Activated naive CD4-positive, alpha-beta T cell treated with anti-CD3 and anti-CD28 coated beads for 36 hours (primary cell): ENCODE measurements at regions not wholly inside any gene's neighbourhood (a gene's known extent, or its start where the extent isn't known, plus 50 kb on each side); places are given as distances from the start of the nearest gene placed in this dataset.
"Not testable (repeated sequence)": the region's sequence is repeated elsewhere in the genome, so short reads cannot be mapped to it uniquely, and the experiment has no call there.

Experiments
- CTCF ChIA-PET: fragments of 350-600 bp; sonication (Branson Sonifier 250); formaldehyde crosslinking; loops from one replicate; lab custom pipeline; 2021; ENCODE audit warnings: antibody characterized with exemption; lab: Charles Lee
- DNase-seq: peaks from one replicate; pipeline ENCODE4 v3.0.0-alpha.2; 2020
- H3K27ac Mint-ChIP-seq: one replicate; pipeline ENCODE4 v1.8.0; 2021; ENCODE audit warnings: mild to moderate bottlenecking, mixed read lengths
- H3K27me3 Mint-ChIP-seq: one replicate; pipeline ENCODE4 v1.8.0; 2021; ENCODE audit warnings: low read depth, mixed read lengths
- H3K36me3 Mint-ChIP-seq: one replicate; pipeline ENCODE4 v1.8.0; 2021; ENCODE audit warnings: low read depth, mixed read lengths
- H3K4me1 Mint-ChIP-seq: one replicate; pipeline ENCODE4 v1.8.0; 2021; ENCODE audit warnings: low read depth, mixed read lengths
- H3K4me3 Mint-ChIP-seq: one replicate; pipeline ENCODE4 v1.8.0; 2021; ENCODE audit warnings: mild to moderate bottlenecking, moderate library complexity, mixed read lengths
- H3K9me3 Mint-ChIP-seq: one replicate; pipeline ENCODE4 v1.8.0; 2021; ENCODE audit warnings: mixed read lengths
- intact Hi-C: fragments of 100-400 bp; cut with micrococcal nuclease; formaldehyde crosslinking; loops from one replicate; pipeline ENCODE4 v1.15.1; 2023

GRCh38 chr13:66089711-66090110, 1140.4 kb downstream of the PCDH9 start:
- intact Hi-C loops: no loop called here
- DNase-seq: no peak
- H3K27me3 Mint-ChIP-seq: no peaks in the 10 kb centered on the region
- no peaks in the 10 kb centered on the region for H3K4me1 Mint-ChIP-seq
- H3K36me3 Mint-ChIP-seq: no peaks in the 10 kb centered on the region
- CTCF ChIA-PET: no interaction called here
- H3K9me3 Mint-ChIP-seq: peaks cover 4% of the 10 kb centered on the region
- H3K4me3 Mint-ChIP-seq: no peak overlapping the region
- H3K27ac Mint-ChIP-seq: no peak overlapping the region

- intact Hi-C loops: no loop called here
- H3K4me1 Mint-ChIP-seq: no peaks in the 10 kb centered on the region
- no peak for DNase-seq
- no peaks in the 10 kb centered on the region for H3K27me3 Mint-ChIP-seq
- H3K27ac Mint-ChIP-seq: no peak overlapping the region
- H3K9me3 Mint-ChIP-seq: no peaks in the 10 kb centered on the region
- CTCF ChIA-PET: no interaction called here
- no peak overlapping the region for H3K4me3 Mint-ChIP-seq
- H3K36me3 Mint-ChIP-seq: no peaks in the 10 kb centered on the region
Measured at GRCh38 chr13:66087269-66087710, 1142.8 kb downstream of the PCDH9 start.

DNA sequence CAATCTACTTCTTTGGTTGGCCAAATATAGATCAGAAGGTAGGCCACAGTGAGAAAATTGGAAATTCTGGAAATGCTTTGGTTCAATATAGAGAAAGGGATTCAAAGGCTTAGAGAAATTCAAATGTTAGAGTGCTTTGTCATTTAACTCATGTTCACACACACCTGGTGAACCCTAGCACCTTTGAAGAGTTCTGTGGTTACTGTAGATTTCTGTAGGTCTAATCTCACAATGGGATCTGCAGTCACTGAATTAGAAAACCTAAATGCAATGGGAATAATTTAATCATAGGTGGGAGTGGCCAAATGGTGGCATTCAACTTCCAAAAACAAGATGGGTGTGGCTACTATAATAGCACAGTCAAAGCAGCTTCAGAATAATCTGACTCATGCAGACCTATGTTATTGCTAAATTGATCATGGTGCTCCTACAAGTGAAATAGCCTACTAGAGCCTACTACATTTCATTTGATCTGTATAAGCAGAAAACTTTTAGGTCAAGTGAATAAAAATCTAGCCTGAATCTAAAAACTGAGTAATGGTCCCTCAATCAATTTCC, 1152.9 kb downstream of the PCDH9 start:
- Mint-ChIP-seq H3K27ac (no peak overlapping the region), H3K9me3 (peaks cover 6% of the 10 kb centered on the region), H3K4me3 (no peak overlapping the region), H3K36me3 (no peaks in the 10 kb centered on the region), H3K27me3 (no peaks in the 10 kb centered on the region), H3K4me1 (no peaks in the 10 kb centered on the region)
- CTCF ChIA-PET: no interaction called here
- DNase-seq: no peak
- intact Hi-C loops: no loop called here

DNA sequence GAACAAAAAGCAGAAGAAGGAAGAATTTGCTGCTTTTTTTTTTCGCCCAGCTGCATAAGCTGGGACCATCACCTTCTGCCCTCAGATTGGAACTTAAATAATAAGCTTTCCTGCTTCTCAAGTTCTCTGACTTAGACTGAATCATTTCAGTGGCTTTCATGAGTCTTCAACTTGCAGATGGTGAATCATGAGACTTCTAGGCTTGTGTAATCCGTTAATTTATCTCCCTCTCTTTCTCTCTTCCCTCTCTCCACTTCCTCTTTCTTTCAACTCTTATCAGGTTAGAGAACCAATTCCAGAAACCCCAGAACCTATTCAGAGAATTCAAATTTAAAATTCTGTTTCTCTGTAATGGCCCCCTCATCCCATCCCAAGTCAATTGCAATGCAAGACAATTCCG, 1153.7 kb downstream of the PCDH9 start:
- intact Hi-C loops: no loop called here
- Mint-ChIP-seq H3K4me3 (no peak overlapping the region), H3K27ac (no peak overlapping the region), H3K4me1 (no peaks in the 10 kb centered on the region), H3K27me3 (no peaks in the 10 kb centered on the region), H3K36me3 (no peaks in the 10 kb centered on the region), H3K9me3 (peaks cover 6% of the 10 kb centered on the region)
- DNase-seq: no peak
- CTCF ChIA-PET: no interaction called here

- peaks cover 5% of the 10 kb centered on the region for H3K9me3 Mint-ChIP-seq
- no peaks in the 10 kb centered on the region for H3K36me3 Mint-ChIP-seq
- H3K4me3 Mint-ChIP-seq: no peak overlapping the region
- no peaks in the 10 kb centered on the region for H3K27me3 Mint-ChIP-seq
- no peaks in the 10 kb centered on the region for H3K4me1 Mint-ChIP-seq
- CTCF ChIA-PET: no interaction called here
- no peak overlapping the region for H3K27ac Mint-ChIP-seq
- intact Hi-C loops: no loop called here
- no peak for DNase-seq
Measured at GRCh38 chr13:66074018-66074615, 1156.0 kb downstream of the PCDH9 start.

DNA sequence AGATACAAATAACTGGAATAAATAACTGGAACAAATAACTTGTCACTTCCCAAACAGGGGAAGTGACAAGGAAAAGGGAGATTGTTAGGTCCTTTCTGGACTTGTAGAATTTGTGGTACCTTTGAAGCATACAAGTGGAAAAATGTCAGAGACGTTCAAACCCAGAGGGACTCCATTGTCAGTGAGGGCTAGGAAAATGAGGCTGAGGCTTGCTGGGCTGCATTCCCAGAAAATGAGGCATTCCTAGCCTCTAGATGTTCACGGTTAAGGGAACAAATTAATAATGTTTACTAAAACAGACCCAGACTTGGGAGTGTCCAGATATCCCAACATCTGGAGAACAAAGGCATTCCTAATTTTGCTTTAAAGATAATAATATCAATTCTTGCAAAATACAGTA, 1158.0 kb downstream of the PCDH9 start:
- H3K4me1 Mint-ChIP-seq, H3K27ac Mint-ChIP-seq, H3K36me3 Mint-ChIP-seq, H3K4me3 Mint-ChIP-seq, H3K9me3 Mint-ChIP-seq, intact Hi-C loops, DNase-seq, CTCF ChIA-PET, H3K27me3 Mint-ChIP-seq: not testable (repeated sequence)

- no peaks in the 10 kb centered on the region for H3K36me3 Mint-ChIP-seq
- CTCF ChIA-PET: no interaction called here
- peaks cover 2% of the 10 kb centered on the region for H3K9me3 Mint-ChIP-seq
Measured at GRCh38 chr13:66071608-66072007, 1158.5 kb downstream of the PCDH9 start.

DNA sequence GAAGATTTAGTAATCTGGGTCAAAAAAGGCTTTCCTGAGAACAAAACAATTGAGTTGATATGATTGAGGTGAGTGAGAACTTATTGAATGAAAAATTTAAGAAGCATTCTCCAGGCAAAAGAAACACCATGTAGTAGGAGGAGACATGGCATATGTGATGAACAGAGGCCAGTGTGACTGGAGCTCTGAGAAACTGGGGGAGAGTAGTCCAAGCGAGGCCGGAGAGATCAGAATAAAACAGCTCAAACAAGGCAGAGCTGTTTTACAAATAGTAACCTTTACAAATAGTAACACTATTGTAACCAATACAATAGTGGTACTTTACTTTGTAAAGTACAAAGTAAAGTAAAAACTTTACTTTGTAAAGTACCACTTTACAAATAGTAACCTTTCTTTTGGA, 1159.1 kb downstream of the PCDH9 start:
- intact Hi-C loops: no loop called here
- no peak overlapping the region for H3K27ac Mint-ChIP-seq
- H3K4me1 Mint-ChIP-seq: no peaks in the 10 kb centered on the region
- CTCF ChIA-PET: no interaction called here
- no peaks in the 10 kb centered on the region for H3K9me3 Mint-ChIP-seq
- no peaks in the 10 kb centered on the region for H3K36me3 Mint-ChIP-seq
- H3K27me3 Mint-ChIP-seq: no peaks in the 10 kb centered on the region
- H3K4me3 Mint-ChIP-seq: no peak overlapping the region
- DNase-seq: no peak

More at GRCh38 chr13:66071608-66072007, 1158.5 kb downstream of the PCDH9 start:
- intact Hi-C loops: no loop called here
- DNase-seq: no peak
- Mint-ChIP-seq H3K27ac (no peak overlapping the region), H3K4me1 (no peaks in the 10 kb centered on the region), H3K27me3 (no peaks in the 10 kb centered on the region), H3K4me3 (no peak overlapping the region)

DNA sequence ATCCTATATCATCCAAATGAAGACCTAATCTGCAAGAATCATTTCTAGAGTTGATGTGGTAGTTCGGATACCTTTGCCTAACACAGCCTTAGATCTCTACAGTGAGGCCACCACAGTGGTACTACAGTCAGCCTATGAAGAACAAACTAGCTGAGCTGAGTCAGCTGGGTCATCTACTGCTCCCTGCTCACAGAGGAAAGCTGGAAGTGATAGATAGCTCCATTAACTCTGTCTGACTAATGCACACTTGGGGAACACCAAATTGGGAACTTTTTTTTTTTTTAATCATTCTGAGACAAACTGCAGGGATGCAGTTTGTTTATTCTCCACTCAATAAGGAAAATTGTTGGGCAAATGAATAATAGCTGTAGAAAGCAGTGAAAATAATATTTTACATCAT, 1160.6 kb downstream of the PCDH9 start:
- no peaks in the 10 kb centered on the region for H3K27me3 Mint-ChIP-seq
- H3K9me3 Mint-ChIP-seq: no peaks in the 10 kb centered on the region
- no peak overlapping the region for H3K4me3 Mint-ChIP-seq
- H3K27ac Mint-ChIP-seq: no peak overlapping the region
- CTCF ChIA-PET: no interaction called here
- no peaks in the 10 kb centered on the region for H3K4me1 Mint-ChIP-seq
- intact Hi-C loops: no loop called here
- no peak for DNase-seq
- no peaks in the 10 kb centered on the region for H3K36me3 Mint-ChIP-seq

DNA sequence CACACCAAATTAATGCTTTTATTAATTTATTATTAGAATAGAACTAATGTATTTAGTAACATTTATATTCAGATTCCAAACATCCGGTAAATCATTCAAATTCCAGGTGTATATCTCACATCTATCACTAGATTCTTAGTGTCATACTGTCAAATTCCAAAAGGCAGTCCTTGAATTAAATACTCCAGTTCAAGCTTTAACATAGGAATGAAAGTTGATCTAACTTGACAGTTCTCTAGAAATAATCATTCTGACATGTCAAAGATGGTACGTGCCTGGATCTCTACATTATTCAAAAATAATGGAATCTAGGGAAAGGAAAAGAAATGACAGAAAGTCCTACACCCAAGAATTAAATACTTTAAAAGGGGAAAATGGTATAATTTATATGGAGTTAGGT, 1161.5 kb downstream of the PCDH9 start:
- intact Hi-C loops: no loop called here
- no peaks in the 10 kb centered on the region for H3K4me1 Mint-ChIP-seq

DNA sequence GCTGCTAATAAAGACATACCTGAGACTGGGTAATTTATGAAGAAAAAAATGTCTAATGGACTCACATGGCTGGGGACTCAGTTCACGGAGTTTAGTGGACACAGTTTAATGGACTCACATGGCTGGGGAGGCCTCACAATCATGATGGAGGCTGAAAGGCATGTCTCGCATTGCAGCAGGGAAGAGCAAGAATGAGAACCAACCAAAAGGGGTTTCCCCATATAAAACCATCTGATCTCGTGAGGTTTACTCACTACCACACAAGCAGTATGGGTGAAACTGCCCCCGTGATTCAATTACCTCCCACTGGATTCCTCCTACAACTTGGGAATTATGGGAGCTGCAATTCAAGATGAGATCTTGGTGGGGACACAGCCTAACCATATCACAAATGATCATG, 1181.2 kb downstream of the PCDH9 start:
- intact Hi-C loops: no loop called here
- H3K27ac Mint-ChIP-seq: no peak overlapping the region
- peaks cover 13% of the 10 kb centered on the region for H3K9me3 Mint-ChIP-seq
- no peak overlapping the region for H3K4me3 Mint-ChIP-seq
- CTCF ChIA-PET: no interaction called here
- no peak for DNase-seq
- no peaks in the 10 kb centered on the region for H3K36me3 Mint-ChIP-seq
- H3K4me1 Mint-ChIP-seq: no peaks in the 10 kb centered on the region
- H3K27me3 Mint-ChIP-seq: no peaks in the 10 kb centered on the region

More for the DNA sequence above, 1161.5 kb downstream of the PCDH9 start:
- no peaks in the 10 kb centered on the region for H3K27me3 Mint-ChIP-seq
- no peaks in the 10 kb centered on the region for H3K36me3 Mint-ChIP-seq
- CTCF ChIA-PET: no interaction called here
- no peak for DNase-seq
- no peak overlapping the region for H3K4me3 Mint-ChIP-seq
- no peak overlapping the region for H3K27ac Mint-ChIP-seq
- no peaks in the 10 kb centered on the region for H3K9me3 Mint-ChIP-seq

DNA sequence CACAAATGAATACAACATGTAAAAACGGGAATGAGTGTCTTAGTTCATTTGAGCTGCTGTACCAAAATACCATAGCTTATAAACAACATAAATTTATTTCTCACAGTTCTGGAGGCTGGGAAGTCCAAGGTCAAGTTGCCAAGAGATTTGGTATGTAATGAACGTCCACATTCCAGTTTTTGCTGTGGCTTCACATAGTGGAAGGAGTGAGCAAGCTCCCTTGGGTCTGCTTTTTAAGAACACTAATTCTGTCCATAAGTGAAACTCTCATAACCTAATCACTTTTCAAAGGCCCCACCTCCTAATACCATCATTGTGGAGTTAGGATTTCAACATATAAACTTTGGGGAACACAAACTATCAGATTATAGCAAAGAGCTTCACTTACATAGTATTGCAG, 1189.6 kb downstream of the PCDH9 start:
- no peak overlapping the region for H3K4me3 Mint-ChIP-seq
- H3K27ac Mint-ChIP-seq: no peak overlapping the region
- DNase-seq: no peak
- H3K9me3 Mint-ChIP-seq: peaks cover 2% of the 10 kb centered on the region
- H3K36me3 Mint-ChIP-seq: no peaks in the 10 kb centered on the region
- H3K27me3 Mint-ChIP-seq: no peaks in the 10 kb centered on the region
- CTCF ChIA-PET: no interaction called here
- no peaks in the 10 kb centered on the region for H3K4me1 Mint-ChIP-seq
- intact Hi-C loops: no loop called here

GRCh38 chr13:66037096-66037495, 1193.0 kb downstream of the PCDH9 start:
- no peak overlapping the region for H3K27ac Mint-ChIP-seq
- CTCF ChIA-PET: no interaction called here
- no peak overlapping the region for H3K4me3 Mint-ChIP-seq
- H3K9me3 Mint-ChIP-seq: no peaks in the 10 kb centered on the region
- H3K36me3 Mint-ChIP-seq: no peaks in the 10 kb centered on the region
- H3K27me3 Mint-ChIP-seq: no peaks in the 10 kb centered on the region
- no peaks in the 10 kb centered on the region for H3K4me1 Mint-ChIP-seq
- intact Hi-C loops: no loop called here
- no peak for DNase-seq
